Type B pancreatic cell (in vitro differentiated cells): ENCODE measurements at regions not wholly inside any gene's neighbourhood (a gene's known extent, or its start where the extent isn't known, plus 50 kb on each side); places are given as distances from the start of the nearest gene placed in this dataset.

Experiments used
- DNase-seq: peaks from one replicate; pipeline ENCODE4 v3.0.0; 2021; ENCODE audit warnings: mixed read lengths; ENCODE audit not compliant: unreplicated experiment; ENCODE audit errors: extremely low spot score
- H3K27ac Mint-ChIP-seq: 2 replicates; pipeline ENCODE4 v1.8.0; 2021; ENCODE audit warnings: mild to moderate bottlenecking, mixed read lengths
- H3K27me3 Mint-ChIP-seq: 2 replicates; pipeline ENCODE4 v1.8.0; 2021; ENCODE audit warnings: mixed read lengths
- H3K36me3 Mint-ChIP-seq: 2 replicates; pipeline ENCODE4 v1.8.0; 2021; ENCODE audit warnings: mixed read lengths
- H3K4me1 Mint-ChIP-seq: one replicate; pipeline ENCODE4 v1.8.0; 2021; ENCODE audit warnings: mixed read lengths; ENCODE audit not compliant: unreplicated experiment
- H3K4me3 Mint-ChIP-seq: 2 replicates; pipeline ENCODE4 v1.8.0; 2021; ENCODE audit warnings: mild to moderate bottlenecking, mixed read lengths
- H3K9me3 Mint-ChIP-seq: 2 replicates; pipeline ENCODE4 v1.8.0; 2021; ENCODE audit warnings: mixed read lengths
- CTCF ChIP-seq: fragments of 200-600 bp; sonication (generic); conservative IDR thresholded peaks from 2 replicates; pipeline ENCODE4 v1.5.0; 2021; ENCODE audit warnings: antibody characterized with exemption, mild to moderate bottlenecking

DNA sequence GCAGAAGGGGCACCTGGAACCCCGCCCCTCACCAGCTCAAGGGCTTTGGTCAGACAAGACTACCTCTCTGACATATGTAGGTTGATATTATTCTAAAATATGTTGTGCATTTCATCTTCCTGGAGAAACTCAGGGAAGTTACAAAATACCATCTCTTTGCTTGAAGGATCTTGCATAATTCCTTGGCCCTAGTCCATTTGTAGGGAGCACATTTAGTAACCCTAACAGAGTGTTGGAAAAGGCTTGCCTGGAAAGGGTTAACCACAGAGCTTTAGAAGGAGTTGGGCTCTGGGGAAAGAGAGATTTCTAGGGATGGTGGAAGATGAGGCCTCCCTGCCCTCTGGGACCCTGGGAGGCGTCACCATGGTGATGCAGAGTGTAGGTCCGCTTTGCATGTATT lies 143.0 kb upstream of the SLC1A4 start:
- Mint-ChIP-seq H3K27ac (no peak overlapping the region), H3K4me3 (no peak overlapping the region), H3K9me3 (no peaks in the 10 kb centered on the region), H3K27me3 (no peaks in the 10 kb centered on the region), H3K36me3 (no peaks in the 10 kb centered on the region), H3K4me1 (peaks cover 23% of the 10 kb centered on the region)
- no peak for TF ChIP-seq CTCF
- no peak for DNase-seq

DNA sequence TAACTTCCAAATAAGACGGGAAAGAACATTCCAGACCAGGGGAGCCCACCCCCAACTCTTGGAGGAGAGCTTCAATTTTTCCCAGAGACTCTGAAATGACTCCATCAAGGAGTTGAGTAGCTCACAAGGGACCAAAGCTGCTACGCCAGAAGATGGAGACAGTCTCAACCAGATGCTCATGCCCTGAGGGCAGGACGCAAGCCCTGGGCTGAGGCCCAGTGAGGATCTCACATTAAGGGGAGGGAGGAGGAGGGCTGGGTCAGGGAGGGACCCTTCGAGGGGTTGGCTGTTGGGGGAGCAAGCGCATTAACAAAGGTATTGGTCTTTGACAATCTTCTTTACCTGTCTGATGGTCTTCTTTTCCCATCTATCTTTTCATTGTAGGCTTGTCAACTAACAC lies 141.3 kb upstream of the SLC1A4 start:
- TF ChIP-seq CTCF: no peak
- no peak overlapping the region for H3K4me3 Mint-ChIP-seq
- H3K4me1 Mint-ChIP-seq: peaks cover 27% of the 10 kb centered on the region
- H3K36me3 Mint-ChIP-seq: no peaks in the 10 kb centered on the region
- H3K27me3 Mint-ChIP-seq: no peaks in the 10 kb centered on the region
- H3K27ac Mint-ChIP-seq: no peak overlapping the region
- H3K9me3 Mint-ChIP-seq: no peaks in the 10 kb centered on the region
- no peak for DNase-seq

DNA sequence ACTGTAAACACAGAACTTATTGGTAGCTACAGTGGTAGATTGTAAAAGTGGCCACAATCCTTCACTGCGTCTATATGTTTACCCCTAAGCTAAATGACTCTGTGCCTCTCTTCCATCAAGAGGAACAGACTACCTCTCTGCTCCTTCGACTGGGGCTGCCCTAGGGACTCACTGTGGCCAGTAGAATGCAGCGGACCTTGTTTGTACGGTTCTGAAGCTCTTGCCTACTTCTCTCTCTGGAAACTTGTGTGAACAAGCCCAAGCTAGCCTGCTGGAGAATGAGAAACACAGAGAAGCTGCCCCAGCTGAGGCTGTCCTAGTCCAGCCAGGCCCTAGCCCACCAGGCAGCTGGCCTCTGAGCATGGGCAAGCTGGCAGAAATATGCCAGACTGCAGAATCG lies 140.8 kb upstream of the SLC1A4 start:
- Mint-ChIP-seq H3K9me3 (no peaks in the 10 kb centered on the region), H3K27ac (peak overlapping the region; percentile 88), H3K27me3 (no peaks in the 10 kb centered on the region), H3K36me3 (no peaks in the 10 kb centered on the region), H3K4me1 (peaks cover 27% of the 10 kb centered on the region), H3K4me3 (no peak overlapping the region)
- no peak for TF ChIP-seq CTCF
- DNase-seq: no peak

DNA sequence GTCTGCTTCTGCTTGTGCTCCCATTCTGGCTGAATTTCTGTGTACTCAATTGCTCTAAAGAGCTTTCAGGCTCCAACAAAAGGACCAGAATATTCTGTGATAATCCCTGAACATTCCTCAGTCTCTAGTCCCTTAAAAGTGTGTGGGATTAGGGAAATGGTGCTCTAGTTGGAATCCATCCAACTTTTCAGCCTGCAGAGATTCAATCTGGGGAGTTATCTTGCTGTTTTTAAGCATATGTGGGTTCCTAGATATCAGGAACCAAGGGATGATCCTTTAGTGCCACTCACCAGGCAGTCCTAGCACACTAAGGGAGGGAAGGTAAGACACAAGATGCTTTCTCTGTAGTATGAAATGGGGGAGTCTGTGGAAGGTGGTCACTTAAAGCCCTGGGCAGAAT lies 140.3 kb upstream of the SLC1A4 start:
- peak overlapping the region; percentile 88 for H3K27ac Mint-ChIP-seq

GRCh38 chr2:64850642-64851041 lies 138.6 kb upstream of the SLC1A4 start:
- H3K36me3 Mint-ChIP-seq: no peaks in the 10 kb centered on the region
- H3K9me3 Mint-ChIP-seq: peaks cover 4% of the 10 kb centered on the region
- H3K27ac Mint-ChIP-seq: no peak overlapping the region
- no peak for DNase-seq
- peaks cover 25% of the 10 kb centered on the region for H3K4me1 Mint-ChIP-seq
- TF ChIP-seq CTCF: no peak
- H3K27me3 Mint-ChIP-seq: no peaks in the 10 kb centered on the region
- H3K4me3 Mint-ChIP-seq: no peak overlapping the region

More for the DNA sequence above, 140.3 kb upstream of the SLC1A4 start:
- Mint-ChIP-seq H3K9me3 (peaks cover 4% of the 10 kb centered on the region), H3K4me1 (peaks cover 31% of the 10 kb centered on the region), H3K36me3 (no peaks in the 10 kb centered on the region), H3K4me3 (no peak overlapping the region), H3K27me3 (no peaks in the 10 kb centered on the region)
- no peak for DNase-seq
- TF ChIP-seq CTCF: no peak

DNA sequence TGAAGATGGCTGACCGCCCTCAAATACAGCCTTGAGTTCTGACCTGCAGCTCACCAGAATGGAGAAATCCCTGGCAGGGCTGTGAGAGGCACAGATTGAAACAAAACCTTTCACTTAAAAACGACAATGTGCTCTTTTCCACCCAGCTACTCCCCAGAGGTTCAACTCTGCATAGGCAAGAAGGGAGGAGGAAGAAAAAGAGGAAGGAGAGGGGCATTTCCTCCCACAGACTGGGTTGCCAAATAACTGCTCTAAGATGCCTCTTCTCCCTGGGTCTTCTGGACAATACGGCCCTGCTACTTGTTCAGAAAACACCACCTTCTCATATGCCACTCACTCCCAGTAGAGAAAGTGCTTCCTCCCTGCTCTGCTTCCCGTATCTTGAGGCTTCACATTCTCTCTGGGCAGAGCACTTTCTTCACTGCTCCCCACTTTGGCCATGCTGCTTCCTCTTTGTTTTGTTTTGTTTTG lies 136.4 kb upstream of the SLC1A4 start:
- TF ChIP-seq CTCF: no peak
- peaks cover 4% of the 10 kb centered on the region for H3K9me3 Mint-ChIP-seq
- no peaks in the 10 kb centered on the region for H3K36me3 Mint-ChIP-seq
- no peaks in the 10 kb centered on the region for H3K27me3 Mint-ChIP-seq
- peaks cover 22% of the 10 kb centered on the region for H3K4me1 Mint-ChIP-seq
- DNase-seq: no peak
- no peak overlapping the region for H3K27ac Mint-ChIP-seq
- no peak overlapping the region for H3K4me3 Mint-ChIP-seq
